ENCODE measurements at regions not wholly inside any gene's neighbourhood (a gene's known extent, or its start where the extent isn't known, plus 50 kb on each side); places are given as distances from the start of the nearest gene placed in this dataset.
"Not testable (repeated sequence)": the region's sequence is repeated elsewhere in the genome, so short reads cannot be mapped to it uniquely, and the experiment has no call there.

GRCh38 chr7:37580376-37580775, 103.2 kb upstream of the GPR141 start:
- 83 to 86% (median 86%) methylated on average over 3 of the region's 3 CpGs for WGBS, 3 donors

GRCh38 chr7:37584651-37585463, 98.7 kb upstream of the GPR141 start:
- H3K4me3 ChIP-seq; H3K27me3 ChIP-seq; intact Hi-C loops (cut with DNase I); H3K27ac ChIP-seq; H3K36me3 ChIP-seq; H3K9me3 ChIP-seq; DNase-seq; H3K4me1 ChIP-seq (ENCODE audit: insufficient read depth): not testable (repeated sequence)
- 65 to 77% (median 75%) methylated on average over 4 of the region's 4 CpGs for WGBS, 3 donors

More at GRCh38 chr7:37580376-37580775, 103.2 kb upstream of the GPR141 start:
- Histone ChIP-seq H3K36me3 (no peaks in the 10 kb centered on the region), H3K27ac (no peak overlapping the region), H3K4me1 (ENCODE audit: insufficient read depth) (no peaks in the 10 kb centered on the region), H3K9me3 (no peaks in the 10 kb centered on the region), H3K4me3 (no peak overlapping the region), H3K27me3 (no peaks in the 10 kb centered on the region)
- intact Hi-C loops (cut with DNase I), result no loop called here
- no peak for DNase-seq
- TF ChIP-seq CTCF (IDR thresholded peaks at IDR 0.05) (no peak), EP300 (IDR thresholded peaks at IDR 0.05) (no peak), POLR2A (IDR thresholded peaks at IDR 0.05) (no peak)

GRCh38 chr7:37590824-37591223, 92.7 kb upstream of the GPR141 start:
- H3K27me3 ChIP-seq, result no peaks in the 10 kb centered on the region
- 63 to 72% (median 70%) methylated on average over 4 of the region's 4 CpGs for WGBS, 3 donors
- intact Hi-C loops (cut with DNase I), result no loop called here
- TF ChIP-seq EP300 (IDR thresholded peaks at IDR 0.05), result no peak
- TF ChIP-seq CTCF (IDR thresholded peaks at IDR 0.05), result no peak
- no peak for TF ChIP-seq POLR2A (IDR thresholded peaks at IDR 0.05)
- H3K36me3 ChIP-seq, result no peaks in the 10 kb centered on the region
- no peaks in the 10 kb centered on the region for H3K4me1 ChIP-seq (ENCODE audit: insufficient read depth)
- H3K9me3 ChIP-seq, result no peaks in the 10 kb centered on the region
- no peak overlapping the region for H3K27ac ChIP-seq
- no peak for DNase-seq
- H3K4me3 ChIP-seq, result no peak overlapping the region

GRCh38 chr7:37592366-37592765, 91.2 kb upstream of the GPR141 start:
- Histone ChIP-seq H3K27me3 (no peaks in the 10 kb centered on the region), H3K27ac (no peak overlapping the region), H3K4me1 (ENCODE audit: insufficient read depth) (no peaks in the 10 kb centered on the region), H3K9me3 (no peaks in the 10 kb centered on the region), H3K36me3 (no peaks in the 10 kb centered on the region), H3K4me3 (no peak overlapping the region)
- intact Hi-C loops (cut with DNase I), result no loop called here
- WGBS, 3 donors, result 52 to 65% (median 54%) methylated on average over 2 of the region's 2 CpGs
- no peak for TF ChIP-seq CTCF (IDR thresholded peaks at IDR 0.05)
- no peak for TF ChIP-seq EP300 (IDR thresholded peaks at IDR 0.05)
- TF ChIP-seq POLR2A (IDR thresholded peaks at IDR 0.05), result no peak
- DNase-seq, result no peak

GRCh38 chr7:37594602-37595001, 89.0 kb upstream of the GPR141 start:
- 88 to 97% (median 97%) methylated on average over 1 of the region's 1 CpG for WGBS, 3 donors
- TF ChIP-seq POLR2A (IDR thresholded peaks at IDR 0.05), result no peak
- no peak for TF ChIP-seq CTCF (IDR thresholded peaks at IDR 0.05)
- no peak for TF ChIP-seq EP300 (IDR thresholded peaks at IDR 0.05)
- intact Hi-C loops (cut with DNase I), result no loop called here
- Histone ChIP-seq H3K4me1 (ENCODE audit: insufficient read depth) (no peaks in the 10 kb centered on the region), H3K9me3 (no peaks in the 10 kb centered on the region), H3K27me3 (no peaks in the 10 kb centered on the region), H3K27ac (no peak overlapping the region), H3K36me3 (no peaks in the 10 kb centered on the region), H3K4me3 (no peak overlapping the region)
- no peak for DNase-seq

Measured in ovary (tissue), 7 donors.